ENCODE measurements at regions not wholly inside any gene's neighbourhood (a gene's known extent, or its start where the extent isn't known, plus 50 kb on each side); places are given as distances from the start of the nearest gene placed in this dataset.
A peak's percentile ranks its signal among the peaks of the same experiment; 100 is the strongest.

- H3K4me3 ChIP-seq (ENCODE audit: low read length) = no peak overlapping the region
- no peak for TF ChIP-seq CTCF (IDR thresholded peaks at IDR 0.05; ENCODE audit: insufficient read depth, low read depth, low read length, missing control alignments)
- peak; percentile 40 for DNase-seq (ENCODE audit: low read depth)
These were observed 658.3 kb upstream of the WWC1 start for GRCh38 chr5:167633114-167633513.

- no peak overlapping the region for H3K4me3 ChIP-seq (ENCODE audit: low read length)
- no peak for TF ChIP-seq CTCF (IDR thresholded peaks at IDR 0.05; ENCODE audit: insufficient read depth, low read depth, low read length, missing control alignments)
- peak; percentile 76 for DNase-seq (ENCODE audit: low read depth)
These were observed 657.5 kb upstream of the WWC1 start for GRCh38 chr5:167633931-167634341.

GRCh38 chr5:167634432-167634831 is 657.0 kb upstream of the WWC1 start:
- TF ChIP-seq CTCF (IDR thresholded peaks at IDR 0.05; ENCODE audit: insufficient read depth, low read depth, low read length, missing control alignments) = no peak
- peak; percentile 33 for DNase-seq (ENCODE audit: low read depth)
- H3K4me3 ChIP-seq (ENCODE audit: low read length) = no peak overlapping the region

GRCh38 chr5:167638816-167639215 is 652.6 kb upstream of the WWC1 start:
- H3K4me3 ChIP-seq (ENCODE audit: low read length) = no peak overlapping the region
- no peak for TF ChIP-seq CTCF (IDR thresholded peaks at IDR 0.05; ENCODE audit: insufficient read depth, low read depth, low read length, missing control alignments)
- no peak for DNase-seq (ENCODE audit: low read depth)

GRCh38 chr5:167639273-167639672 is 652.2 kb upstream of the WWC1 start:
- H3K4me3 ChIP-seq (ENCODE audit: low read length) = no peak overlapping the region
- DNase-seq (ENCODE audit: low read depth) = peak; percentile 40
- no peak for TF ChIP-seq CTCF (IDR thresholded peaks at IDR 0.05; ENCODE audit: insufficient read depth, low read depth, low read length, missing control alignments)

GRCh38 chr5:167639766-167640165 is 651.7 kb upstream of the WWC1 start:
- peak; percentile 56 for DNase-seq (ENCODE audit: low read depth)
- no peak for TF ChIP-seq CTCF (IDR thresholded peaks at IDR 0.05; ENCODE audit: insufficient read depth, low read depth, low read length, missing control alignments)
- H3K4me3 ChIP-seq (ENCODE audit: low read length) = no peak overlapping the region

- DNase-seq (ENCODE audit: low read depth) = no peak
- no peak for TF ChIP-seq CTCF (IDR thresholded peaks at IDR 0.05; ENCODE audit: insufficient read depth, low read depth, low read length, missing control alignments)
- H3K4me3 ChIP-seq (ENCODE audit: low read length) = no peak overlapping the region
These were observed 649.3 kb upstream of the WWC1 start for GRCh38 chr5:167642181-167642580.
